ENCODE measurements at regions not wholly inside any gene's neighbourhood (a gene's known extent, or its start where the extent isn't known, plus 50 kb on each side); places are given as distances from the start of the nearest gene placed in this dataset.
A peak's percentile ranks its signal among the peaks of the same experiment; 100 is the strongest.

DNA sequence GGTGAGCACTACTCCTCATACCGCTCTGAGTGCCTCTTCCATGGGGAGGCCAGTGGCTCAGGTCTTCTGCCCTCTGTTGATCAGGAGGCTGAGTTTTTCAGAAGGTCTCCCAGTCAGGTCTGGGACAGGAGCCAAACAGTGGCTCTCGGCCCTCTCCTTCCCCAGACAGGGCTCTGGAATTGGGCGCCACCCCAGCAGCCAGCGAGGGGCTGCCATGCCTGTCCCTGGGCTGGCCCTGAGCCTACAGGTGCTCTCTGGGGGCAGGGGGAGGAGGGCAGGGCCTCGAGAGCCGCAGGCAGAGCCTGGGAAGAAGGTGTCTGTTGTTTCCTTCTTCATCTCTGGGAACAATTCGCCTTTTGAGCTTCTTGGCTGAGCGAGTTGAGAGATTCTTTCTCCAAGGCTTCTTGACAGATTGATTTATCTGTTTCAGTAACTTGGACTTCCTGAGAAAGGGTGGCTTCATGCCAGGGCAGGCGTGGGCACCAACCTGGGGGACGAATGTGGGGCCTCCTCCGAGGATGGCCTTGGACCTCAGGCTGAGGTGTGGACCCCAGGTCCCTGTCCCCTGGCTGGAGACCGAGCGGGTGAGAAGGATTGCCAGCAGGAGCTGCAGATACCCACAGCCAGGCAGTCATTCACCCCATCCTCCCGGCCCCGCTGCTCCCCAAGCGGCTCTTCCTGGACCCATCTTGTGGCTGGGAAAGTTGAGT is 64.7 kb upstream of the GLI2 start:
- Mint-ChIP-seq H3K36me3 (no peaks in the 10 kb centered on the region), H3K27ac (no peak overlapping the region), H3K27me3 (peaks cover 49% of the 10 kb centered on the region), H3K4me3 (no peak overlapping the region), H3K9me3 (peaks cover 7% of the 10 kb centered on the region), H3K4me1 (no peaks in the 10 kb centered on the region)
- no peak for DNase-seq
- CTCF ChIA-PET = interaction anchor here (1.1 kb wide), 1 partner anchor 11 kb away, joined by 3 read pairs; no protein-coding TSS in a partner anchor

DNA sequence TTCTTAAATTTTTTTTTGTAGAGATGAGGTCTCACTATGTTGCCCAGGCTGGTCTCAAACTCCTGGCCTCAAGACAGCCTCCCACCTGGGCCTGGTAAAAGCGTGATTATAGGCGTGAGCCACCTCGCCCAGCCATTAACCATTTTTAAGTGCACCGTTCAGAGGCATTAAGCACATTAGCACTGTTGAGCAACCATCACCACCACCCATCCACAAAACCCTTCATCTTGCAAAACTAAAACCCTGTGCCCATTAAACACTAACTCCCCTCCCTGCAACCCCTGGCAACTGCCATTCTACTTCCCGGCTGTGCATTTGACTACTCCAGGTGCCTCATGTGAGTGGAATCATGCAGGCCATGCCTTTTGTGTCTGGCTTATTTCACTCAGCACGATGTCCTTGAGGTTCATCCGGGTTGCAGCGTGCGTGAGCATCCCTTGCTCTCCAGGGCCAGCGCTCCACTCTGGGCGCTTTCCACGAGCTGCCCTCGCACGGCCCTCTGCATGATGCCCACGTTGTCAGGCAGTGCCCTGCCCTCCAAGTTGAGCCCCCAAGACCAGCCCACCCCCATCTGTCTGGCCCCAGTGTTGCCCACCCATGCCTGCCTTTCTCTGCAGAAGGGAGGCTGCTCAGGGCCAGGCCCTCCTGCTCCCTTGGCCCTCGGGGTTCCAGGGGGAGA is 63.0 kb upstream of the GLI2 start:
- Mint-ChIP-seq H3K36me3 (no peaks in the 10 kb centered on the region), H3K4me1 (no peaks in the 10 kb centered on the region), H3K9me3 (peaks cover 1% of the 10 kb centered on the region), H3K27ac (no peak overlapping the region), H3K4me3 (no peak overlapping the region), H3K27me3 (peaks cover 58% of the 10 kb centered on the region)
- CTCF ChIA-PET = no interaction called here
- DNase-seq = no peak

DNA sequence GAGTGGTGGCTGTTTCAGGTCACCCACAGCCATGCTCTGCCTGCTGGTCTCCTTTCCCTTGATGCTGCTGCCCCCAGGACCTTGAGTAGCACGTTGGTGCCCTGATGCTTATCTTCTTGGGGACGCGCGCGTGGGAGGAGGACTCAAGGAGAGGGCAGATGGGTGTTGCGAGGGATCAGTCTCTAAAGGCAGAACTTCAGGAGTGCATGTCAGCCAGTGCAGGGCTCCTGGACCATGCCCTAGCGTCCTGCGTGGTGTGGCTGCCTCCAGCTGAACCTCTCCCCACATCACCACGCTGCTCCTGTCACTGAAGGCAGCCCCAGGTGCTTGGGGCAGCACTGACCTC is 62.5 kb upstream of the GLI2 start:
- Mint-ChIP-seq H3K36me3 (no peaks in the 10 kb centered on the region), H3K4me3 (no peak overlapping the region), H3K27ac (no peak overlapping the region), H3K9me3 (no peaks in the 10 kb centered on the region), H3K27me3 (peaks cover 56% of the 10 kb centered on the region), H3K4me1 (no peaks in the 10 kb centered on the region)
- CTCF ChIA-PET = no interaction called here
- no peak for DNase-seq

DNA sequence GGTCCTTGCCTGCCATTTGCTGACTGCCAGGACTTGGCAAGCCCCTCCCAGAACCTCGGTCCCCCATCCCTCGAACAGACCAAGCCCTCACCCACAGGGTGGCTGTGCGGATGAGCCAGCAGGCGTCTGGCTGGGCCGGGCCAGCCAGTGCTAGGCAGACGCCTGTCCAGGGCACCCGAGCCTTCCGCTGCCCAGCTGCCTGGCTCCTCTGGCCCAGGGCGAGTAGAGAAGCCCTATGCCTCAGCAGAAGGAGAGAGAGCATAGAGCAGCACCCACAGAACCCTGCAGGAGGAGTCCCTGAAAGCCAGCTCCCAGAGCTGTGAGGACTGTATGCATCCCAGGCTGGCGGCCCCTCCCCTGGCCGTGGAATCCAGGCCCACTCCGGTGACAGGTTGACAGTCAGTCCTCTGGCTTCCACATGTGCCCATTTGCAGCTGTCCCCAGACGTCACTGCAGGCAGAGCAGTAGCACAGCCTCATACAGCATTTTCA is 62.1 kb upstream of the GLI2 start:
- DNase-seq = no peak
- no peaks in the 10 kb centered on the region for H3K4me1 Mint-ChIP-seq
- H3K9me3 Mint-ChIP-seq = no peaks in the 10 kb centered on the region
- H3K27me3 Mint-ChIP-seq = peaks cover 56% of the 10 kb centered on the region
- no peak overlapping the region for H3K4me3 Mint-ChIP-seq
- CTCF ChIA-PET = no interaction called here
- no peak overlapping the region for H3K27ac Mint-ChIP-seq
- no peaks in the 10 kb centered on the region for H3K36me3 Mint-ChIP-seq

DNA sequence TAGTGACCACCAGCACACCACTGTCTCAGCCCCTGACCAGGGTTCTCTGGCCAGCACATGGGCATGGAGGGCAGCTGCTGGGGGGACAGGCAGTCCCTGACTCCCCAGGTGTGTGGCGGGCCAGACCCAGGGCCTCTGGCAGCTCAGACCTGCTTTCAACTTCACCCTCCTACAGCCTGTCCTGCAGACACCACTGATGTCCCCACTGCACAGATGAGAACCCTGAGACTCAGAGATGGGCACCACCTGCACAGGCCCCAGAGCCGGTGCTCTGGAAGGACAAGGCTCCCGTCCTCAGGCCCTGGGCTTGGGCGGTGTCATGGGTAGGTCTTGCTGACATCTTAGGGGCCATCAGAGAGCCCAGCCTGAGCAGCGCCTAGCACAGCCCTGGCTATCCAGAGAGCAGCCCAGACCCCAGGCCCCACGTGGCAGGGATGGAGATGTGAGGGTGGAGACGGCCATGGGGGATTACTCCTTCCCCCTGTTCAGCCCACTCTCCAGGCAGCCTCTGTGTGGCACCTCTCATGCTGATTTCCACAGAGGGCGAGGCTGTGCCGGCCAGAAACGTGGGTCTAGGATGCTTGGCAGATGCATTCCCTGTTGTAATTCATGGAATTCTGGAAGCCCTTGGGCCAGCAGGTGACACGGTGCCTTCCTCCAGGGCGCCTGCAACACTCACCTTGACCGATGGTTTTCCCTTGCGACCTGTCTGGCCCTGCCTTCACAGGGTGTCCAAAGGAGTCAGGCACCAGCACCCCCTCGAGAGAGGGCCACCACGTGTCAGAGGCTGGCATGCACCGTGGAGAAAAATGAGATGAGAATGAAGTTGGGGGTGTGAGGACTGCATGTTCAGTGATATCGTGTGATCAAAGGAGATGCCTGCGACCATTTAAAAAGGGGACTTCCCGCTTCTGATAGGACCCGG is 61.2 kb upstream of the GLI2 start:
- Mint-ChIP-seq H3K9me3 (no peaks in the 10 kb centered on the region), H3K4me1 (no peaks in the 10 kb centered on the region), H3K36me3 (no peaks in the 10 kb centered on the region), H3K27me3 (peaks cover 56% of the 10 kb centered on the region), H3K4me3 (no peak overlapping the region), H3K27ac (no peak overlapping the region)
- CTCF ChIA-PET = interaction anchor here (1.0 to 1.9 kb wide), 2 partner anchors 13 to 121 kb away, joined by 3 to 8 read pairs; no protein-coding TSS in a partner anchor
- no peak for DNase-seq

DNA sequence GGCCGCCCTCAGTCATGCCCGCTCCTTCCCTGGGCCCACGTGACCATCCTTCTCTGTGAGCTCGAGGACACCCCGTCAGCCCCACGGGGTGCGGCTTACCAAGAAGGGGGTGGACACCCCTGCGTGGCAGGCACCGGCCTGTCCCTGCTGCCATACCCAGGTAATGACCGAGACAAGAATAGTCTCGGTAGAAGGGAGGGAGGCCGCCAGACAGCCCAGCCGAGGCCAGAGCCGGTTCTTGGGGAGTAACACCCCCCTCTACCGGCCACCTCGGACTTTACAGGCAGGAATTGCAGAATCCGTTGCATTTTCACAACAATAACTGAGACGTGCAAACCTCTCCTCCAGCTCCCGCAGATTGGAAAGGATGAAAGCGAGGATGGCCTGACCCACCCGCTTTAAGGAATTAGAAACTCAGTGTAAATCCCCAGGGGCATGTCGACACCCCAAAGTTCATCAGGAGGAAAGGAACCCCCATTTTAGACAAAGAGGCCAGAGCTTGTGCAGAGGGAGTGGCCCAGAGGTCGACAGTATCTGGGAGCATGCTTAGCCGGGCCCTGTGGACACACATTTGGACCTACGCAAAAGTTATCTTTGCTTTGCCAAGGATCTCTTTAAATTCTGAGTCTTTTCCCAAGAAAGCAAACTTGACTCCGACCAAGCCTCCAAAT is 60.1 kb upstream of the GLI2 start:
- DNase-seq = peak; percentile 69
- no peaks in the 10 kb centered on the region for H3K36me3 Mint-ChIP-seq
- H3K27ac Mint-ChIP-seq = no peak overlapping the region
- no peak overlapping the region for H3K4me3 Mint-ChIP-seq
- CTCF ChIA-PET = interaction anchor here (0.6 to 1.9 kb wide), 6 partner anchors 12 to 1030 kb away, joined by 3 to 8 read pairs (median 3); no protein-coding TSS in a partner anchor
- no peaks in the 10 kb centered on the region for H3K9me3 Mint-ChIP-seq
- peaks cover 52% of the 10 kb centered on the region for H3K27me3 Mint-ChIP-seq
- H3K4me1 Mint-ChIP-seq = no peaks in the 10 kb centered on the region

DNA sequence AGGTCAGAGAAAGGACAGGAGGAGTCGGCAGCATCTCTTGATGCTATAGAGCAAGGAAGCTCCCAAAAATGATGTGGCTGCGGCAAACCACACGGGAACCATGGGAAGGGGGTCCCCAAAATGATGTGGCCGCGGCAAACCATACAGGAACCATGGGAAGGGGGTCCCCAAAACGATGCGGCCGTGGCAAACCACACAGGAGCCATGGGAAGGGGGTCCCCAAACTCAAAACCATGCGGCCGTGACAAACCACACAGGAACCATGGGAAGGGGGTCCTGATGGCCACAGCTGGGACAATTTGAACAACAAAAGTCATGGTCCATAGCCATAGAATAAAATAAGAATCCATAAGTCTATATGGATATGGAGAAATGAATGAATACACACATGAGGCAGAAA is 58.4 kb upstream of the GLI2 start:
- Mint-ChIP-seq H3K36me3 (no peaks in the 10 kb centered on the region), H3K4me1 (no peaks in the 10 kb centered on the region), H3K9me3 (no peaks in the 10 kb centered on the region), H3K27me3 (peaks cover 51% of the 10 kb centered on the region), H3K27ac (no peak overlapping the region), H3K4me3 (no peak overlapping the region)
- DNase-seq = no peak
- CTCF ChIA-PET = interaction anchor here (0.9 to 1.2 kb wide), 3 partner anchors 9 to 1035 kb away, joined by 3 to 5 read pairs (median 3); no protein-coding TSS in a partner anchor

DNA sequence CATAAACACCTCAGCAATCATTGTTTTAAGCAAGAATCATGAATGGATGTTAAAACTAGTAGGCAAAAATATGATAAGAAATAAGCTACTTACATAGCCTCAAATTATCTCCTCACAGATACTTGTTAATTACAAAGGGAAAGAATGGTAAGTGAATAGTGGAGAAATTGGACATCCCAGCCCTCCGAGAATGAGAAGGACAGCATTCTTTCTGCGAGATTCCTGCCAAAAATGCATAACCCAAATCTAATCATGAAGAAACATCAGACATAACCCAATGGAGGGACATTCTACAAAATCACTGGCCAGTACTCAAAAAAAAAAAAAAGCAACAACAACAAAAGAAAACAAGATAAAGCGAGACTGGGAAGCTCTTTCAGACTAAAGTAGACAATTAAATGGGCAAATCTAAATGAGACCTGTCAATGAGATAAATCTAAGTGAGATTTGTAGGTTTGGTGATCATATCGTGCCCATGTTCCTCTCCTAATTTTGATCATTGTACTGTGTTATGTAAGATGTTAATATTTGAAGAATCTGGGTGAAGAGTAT is 57.9 kb upstream of the GLI2 start:
- DNase-seq = no peak
- Mint-ChIP-seq H3K9me3 (no peaks in the 10 kb centered on the region), H3K4me3 (no peak overlapping the region), H3K27ac (no peak overlapping the region), H3K36me3 (no peaks in the 10 kb centered on the region), H3K27me3 (peaks cover 56% of the 10 kb centered on the region), H3K4me1 (no peaks in the 10 kb centered on the region)
- CTCF ChIA-PET = interaction anchor here (0.9 to 1.2 kb wide), 4 partner anchors 8 to 1036 kb away, joined by 3 to 5 read pairs (median 3); no protein-coding TSS in a partner anchor

DNA sequence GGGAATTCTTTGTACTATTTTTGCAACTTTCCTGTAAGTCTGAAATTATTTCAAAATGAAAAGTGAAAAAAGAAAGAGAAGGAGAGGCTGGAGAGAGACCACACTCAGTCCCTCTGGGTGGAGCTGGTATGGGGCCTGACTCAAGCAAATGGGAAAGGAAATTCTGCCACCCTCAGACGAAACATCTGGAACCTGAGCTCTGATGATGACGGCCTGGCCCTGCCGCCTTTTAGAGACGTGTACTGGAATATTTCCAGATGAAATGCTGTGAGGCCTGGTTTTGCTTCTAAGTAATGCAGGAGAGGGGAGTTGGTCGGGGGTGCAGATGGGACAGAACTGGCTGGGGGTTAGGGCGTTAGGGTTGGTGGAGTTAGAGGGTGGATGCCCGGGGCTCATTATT is 57.4 kb upstream of the GLI2 start:
- Mint-ChIP-seq H3K36me3 (no peaks in the 10 kb centered on the region), H3K9me3 (no peaks in the 10 kb centered on the region), H3K27ac (no peak overlapping the region), H3K4me1 (no peaks in the 10 kb centered on the region), H3K4me3 (no peak overlapping the region), H3K27me3 (peaks cover 56% of the 10 kb centered on the region)
- DNase-seq = no peak
- CTCF ChIA-PET = interaction anchor here (1.0 to 1.2 kb wide), 2 partner anchors 32 to 569 kb away, joined by 3 to 5 read pairs; no protein-coding TSS in a partner anchor

DNA sequence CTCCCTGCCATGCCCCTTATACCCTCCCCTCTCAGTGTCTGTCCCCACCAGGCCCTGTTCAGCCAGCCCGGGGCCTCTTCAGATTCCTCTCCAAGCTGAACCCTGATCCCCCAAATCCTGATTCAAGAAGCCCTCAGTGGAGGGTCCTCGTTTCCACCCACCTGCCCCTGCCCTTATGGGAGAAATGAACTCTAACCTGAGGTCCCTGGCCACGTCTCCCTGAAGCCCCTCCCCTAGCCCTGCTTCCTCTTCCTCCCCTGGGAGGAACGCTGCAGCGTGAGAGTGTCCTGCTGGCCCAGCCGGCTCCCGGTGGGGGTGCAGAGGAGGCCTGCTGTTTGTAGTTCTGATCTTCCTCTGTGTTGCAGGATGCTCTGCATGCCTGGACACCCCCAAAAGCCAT is 56.7 kb upstream of the GLI2 start:
- Mint-ChIP-seq H3K4me3 (no peak overlapping the region), H3K9me3 (no peaks in the 10 kb centered on the region), H3K27ac (no peak overlapping the region), H3K27me3 (peaks cover 56% of the 10 kb centered on the region), H3K4me1 (no peaks in the 10 kb centered on the region), H3K36me3 (no peaks in the 10 kb centered on the region)
- CTCF ChIA-PET = no interaction called here
- no peak for DNase-seq

DNA sequence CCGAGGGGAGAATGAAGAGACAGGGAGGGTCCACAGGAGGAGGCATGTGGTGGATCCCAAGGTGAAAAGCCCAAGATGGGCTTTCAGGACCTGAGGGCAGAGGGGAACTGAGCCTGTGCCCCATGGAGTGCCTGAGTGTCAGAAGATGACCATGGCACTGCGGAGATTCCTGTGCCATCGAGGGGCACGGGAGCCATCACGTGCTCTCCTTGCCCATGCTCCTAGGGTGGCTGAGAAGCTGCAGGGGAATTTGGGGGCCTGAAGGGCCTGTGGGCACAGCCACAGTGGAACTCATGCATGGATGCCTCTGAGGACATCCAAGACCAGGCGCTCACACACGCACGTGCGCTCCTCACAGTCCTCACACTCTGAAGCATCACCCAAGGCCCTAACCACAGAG is 56.1 kb upstream of the GLI2 start:
- H3K27me3 Mint-ChIP-seq = peaks cover 56% of the 10 kb centered on the region
- no peaks in the 10 kb centered on the region for H3K36me3 Mint-ChIP-seq
- H3K9me3 Mint-ChIP-seq = no peaks in the 10 kb centered on the region
- H3K4me1 Mint-ChIP-seq = no peaks in the 10 kb centered on the region
- no peak overlapping the region for H3K27ac Mint-ChIP-seq
- CTCF ChIA-PET = interaction anchor here (1.4 kb wide), 1 partner anchor 74 kb away, joined by 4 read pairs; no protein-coding TSS in a partner anchor
- DNase-seq = no peak
- no peak overlapping the region for H3K4me3 Mint-ChIP-seq

DNA sequence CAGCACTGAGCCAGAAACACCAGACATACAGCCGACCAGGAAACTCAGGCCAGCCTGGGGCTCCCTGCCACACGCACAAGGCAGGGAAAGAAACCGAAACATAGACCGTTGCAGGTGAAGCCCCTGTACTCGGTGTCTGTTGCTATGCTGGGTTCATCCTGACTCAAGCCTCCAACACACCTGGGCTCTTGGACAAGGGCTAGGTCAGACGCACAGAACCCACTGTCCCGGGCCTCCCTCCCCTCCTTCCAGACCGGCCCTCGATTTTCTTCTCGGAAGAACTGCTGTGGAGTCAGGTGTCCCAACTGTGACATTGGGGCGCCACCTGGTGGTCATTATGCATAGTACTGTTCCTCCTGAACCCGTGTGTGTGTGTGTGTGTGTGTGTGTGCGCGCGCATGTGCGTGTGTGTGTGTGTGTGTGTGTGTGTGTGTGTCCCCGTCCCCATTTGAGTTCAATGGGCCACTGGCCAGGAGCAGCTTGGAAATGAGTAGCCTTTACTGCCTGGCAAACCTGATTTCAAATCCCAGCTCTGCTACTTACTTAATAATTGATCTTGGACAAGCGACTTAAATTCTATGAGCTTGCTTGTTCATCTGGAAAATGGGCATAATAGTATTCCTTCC is 55.4 kb upstream of the GLI2 start:
- H3K9me3 Mint-ChIP-seq = no peaks in the 10 kb centered on the region
- peaks cover 56% of the 10 kb centered on the region for H3K27me3 Mint-ChIP-seq
- CTCF ChIA-PET = interaction anchor here (0.6 to 2.7 kb wide), 17 partner anchors 10 to 1038 kb away, joined by 3 to 26 read pairs (median 4); no protein-coding TSS in a partner anchor
- H3K27ac Mint-ChIP-seq = no peak overlapping the region
- DNase-seq = peak; percentile 84
- H3K4me1 Mint-ChIP-seq = no peaks in the 10 kb centered on the region
- no peak overlapping the region for H3K4me3 Mint-ChIP-seq
- no peaks in the 10 kb centered on the region for H3K36me3 Mint-ChIP-seq

DNA sequence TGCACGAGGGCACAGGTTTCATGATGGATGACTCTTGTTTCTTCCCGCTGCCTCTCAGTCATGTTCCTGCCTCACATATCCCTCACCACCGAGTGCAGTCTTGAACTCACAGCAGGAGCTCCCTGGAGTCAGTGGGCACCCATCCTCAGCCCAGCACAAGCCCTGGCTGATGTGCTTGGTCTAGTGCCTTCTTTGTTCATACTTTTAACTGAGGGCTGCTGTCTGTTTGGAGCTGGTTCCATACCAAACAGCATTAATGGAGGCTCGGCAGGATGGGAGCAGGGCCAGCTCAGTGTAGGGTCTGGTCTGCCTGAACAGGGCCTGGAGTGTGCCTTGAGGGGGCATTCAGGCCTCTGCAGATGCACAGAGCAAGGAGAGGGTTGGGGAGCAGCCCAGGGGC is 54.5 kb upstream of the GLI2 start:
- Mint-ChIP-seq H3K36me3 (no peaks in the 10 kb centered on the region), H3K4me1 (no peaks in the 10 kb centered on the region), H3K4me3 (no peak overlapping the region), H3K27me3 (peaks cover 48% of the 10 kb centered on the region), H3K9me3 (no peaks in the 10 kb centered on the region), H3K27ac (no peak overlapping the region)
- CTCF ChIA-PET = interaction anchor here (0.6 to 2.7 kb wide), 14 partner anchors 9 to 1039 kb away, joined by 3 to 26 read pairs (median 4); no protein-coding TSS in a partner anchor
- DNase-seq = peak; percentile 16
